ENCODE measurements at regions not wholly inside any gene's neighbourhood (a gene's known extent, or its start where the extent isn't known, plus 50 kb on each side); places are given as distances from the start of the nearest gene placed in this dataset.

GRCh38 chr1:114338191-114338890 lies 172.7 kb downstream of the TRIM33 start:
- Histone ChIP-seq H3K9me3 (ENCODE audit: control insufficient read depth, low read depth, low read length) (no peaks in the 10 kb centered on the region), H2AFZ (ENCODE audit: control insufficient read depth, low read length) (no peak overlapping the region), H3K4me2 (ENCODE audit: control insufficient read depth, extremely low read depth, insufficient read depth, low read depth, low read length) (no peak overlapping the region), H3K27me3 (ENCODE audit: control insufficient read depth, extremely low read depth, insufficient read depth, low read length) (no peaks in the 10 kb centered on the region), H3K79me2 (ENCODE audit: control insufficient read depth, insufficient read depth, low read length) (no peaks in the 10 kb centered on the region), H3K9me1 (ENCODE audit: control insufficient read depth, extremely low read depth, insufficient read depth, low read length) (no peaks in the 10 kb centered on the region), H3K27ac (ENCODE audit: control insufficient read depth, insufficient read depth, low read length) (no peak overlapping the region), H3K4me3 (ENCODE audit: control insufficient read depth in 2 of 3, extremely low read depth in 1 of 3, insufficient read depth in 2 of 3, low read depth in 1 of 3, low read length in 3 of 3) (no peak overlapping the region), H4K20me1 (ENCODE audit: control insufficient read depth, extremely low read depth, insufficient read depth, low read length) (no peaks in the 10 kb centered on the region), H3K36me3 (ENCODE audit: control insufficient read depth in 2 of 2, extremely low read depth in 1 of 2, insufficient read depth in 2 of 2, low read length in 2 of 2) (no peaks in the 10 kb centered on the region), H3K4me1 (ENCODE audit: control insufficient read depth, extremely low read depth, insufficient read depth, low read length) (peaks cover 7% of the 10 kb centered on the region), H3K9ac (ENCODE audit: control insufficient read depth, extremely low read depth, insufficient read depth, low read length) (no peak overlapping the region)
- FAIRE-seq (no peak), DNase-seq (ENCODE audit: low read depth, low spot score) (no peak)
- TF ChIP-seq EZH2 (IDR thresholded peaks at IDR 0.05; ENCODE audit: low read length), result no peak
- no peak for TF ChIP-seq CTCF (optimal IDR thresholded peaks at IDR 0.05 in 1 of 3, IDR thresholded peaks at IDR 0.05 in 1 of 3, conservative IDR thresholded peaks at IDR 0.05 in 1 of 3; ENCODE audit: extremely low read depth in 1 of 3, insufficient read depth in 2 of 3, low read length in 3 of 3)
- dilution Hi-C loops (cut with MboI; ENCODE audit: extremely low pct_ligation_motif_present, low sequenced_read_pairs), result no loop called here

GRCh38 chr1:114337417-114337816 lies 173.6 kb downstream of the TRIM33 start:
- Histone ChIP-seq H3K27ac (ENCODE audit: control insufficient read depth, insufficient read depth, low read length) (no peak overlapping the region), H3K79me2 (ENCODE audit: control insufficient read depth, insufficient read depth, low read length) (no peaks in the 10 kb centered on the region), H3K9me1 (ENCODE audit: control insufficient read depth, extremely low read depth, insufficient read depth, low read length) (no peaks in the 10 kb centered on the region), H2AFZ (ENCODE audit: control insufficient read depth, low read length) (no peak overlapping the region), H3K36me3 (ENCODE audit: control insufficient read depth in 2 of 2, extremely low read depth in 1 of 2, insufficient read depth in 2 of 2, low read length in 2 of 2) (no peaks in the 10 kb centered on the region), H3K4me3 (ENCODE audit: control insufficient read depth in 2 of 3, extremely low read depth in 1 of 3, insufficient read depth in 2 of 3, low read depth in 1 of 3, low read length in 3 of 3) (no peak overlapping the region), H3K4me1 (ENCODE audit: control insufficient read depth, extremely low read depth, insufficient read depth, low read length) (peaks cover 7% of the 10 kb centered on the region), H3K9me3 (ENCODE audit: control insufficient read depth, low read depth, low read length) (no peaks in the 10 kb centered on the region), H4K20me1 (ENCODE audit: control insufficient read depth, extremely low read depth, insufficient read depth, low read length) (no peaks in the 10 kb centered on the region), H3K9ac (ENCODE audit: control insufficient read depth, extremely low read depth, insufficient read depth, low read length) (no peak overlapping the region), H3K27me3 (ENCODE audit: control insufficient read depth, extremely low read depth, insufficient read depth, low read length) (no peaks in the 10 kb centered on the region), H3K4me2 (ENCODE audit: control insufficient read depth, extremely low read depth, insufficient read depth, low read depth, low read length) (no peak overlapping the region)
- dilution Hi-C loops (cut with MboI; ENCODE audit: extremely low pct_ligation_motif_present, low sequenced_read_pairs), result no loop called here
- no peak for TF ChIP-seq CTCF (optimal IDR thresholded peaks at IDR 0.05 in 1 of 3, IDR thresholded peaks at IDR 0.05 in 1 of 3, conservative IDR thresholded peaks at IDR 0.05 in 1 of 3; ENCODE audit: extremely low read depth in 1 of 3, insufficient read depth in 2 of 3, low read length in 3 of 3)
- TF ChIP-seq EZH2 (IDR thresholded peaks at IDR 0.05; ENCODE audit: low read length), result no peak
- DNase-seq (ENCODE audit: low read depth, low spot score) (no peak), FAIRE-seq (no peak)

Measured in keratinocyte (primary cell).